HG03095 (cell line): ENCODE measurements at regions not wholly inside any gene's neighbourhood (a gene's known extent, or its start where the extent isn't known, plus 50 kb on each side); places are given as distances from the start of the nearest gene placed in this dataset.

ENCODE experiments used
- ATAC-seq: cut with Tn5 transposase; IDR thresholded peaks from one replicate; pipeline ENCODE4 v1.9.1; 2021; ENCODE audit warnings: moderate library complexity; ENCODE audit not compliant: unreplicated experiment

DNA sequence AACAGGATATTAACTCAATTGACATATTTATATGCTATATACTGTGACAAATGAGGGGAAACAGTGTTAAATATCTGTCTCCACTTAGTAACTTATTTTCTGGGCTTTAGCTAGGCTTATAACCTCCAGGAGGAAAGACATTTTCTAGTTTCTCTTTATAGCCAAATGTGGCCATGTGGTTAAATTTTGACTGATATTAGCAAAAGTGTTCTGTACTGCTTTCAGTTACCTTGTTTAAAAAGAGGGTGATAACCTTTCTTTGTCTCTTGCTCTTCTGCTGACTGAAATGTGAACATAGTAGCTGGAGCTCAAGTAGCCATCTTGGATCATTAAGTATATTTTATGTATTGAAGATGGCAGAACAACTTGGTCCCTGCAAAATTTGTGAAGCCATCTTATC lies 253.7 kb downstream of the PDHA2 start:
- ATAC-seq: no peak

DNA sequence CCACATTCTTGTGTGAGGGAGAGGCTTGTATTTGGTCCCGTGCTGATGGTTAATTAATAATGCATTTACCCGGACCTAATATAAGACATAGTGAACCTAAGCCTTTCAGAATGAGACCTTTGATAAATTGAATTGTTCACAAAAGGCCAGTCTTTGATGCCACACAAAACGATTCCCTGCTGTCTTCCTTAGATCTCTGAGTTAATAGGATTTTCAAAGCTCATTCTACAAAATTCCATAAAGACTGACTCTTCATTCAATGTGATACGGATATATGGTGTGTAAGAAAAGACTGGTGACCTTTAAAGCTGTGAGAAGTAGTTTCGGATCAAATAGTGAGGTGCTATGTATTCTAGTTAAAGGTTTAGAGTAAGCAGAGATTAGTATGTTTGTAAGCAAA lies 254.3 kb downstream of the PDHA2 start:
- ATAC-seq: no peak

DNA sequence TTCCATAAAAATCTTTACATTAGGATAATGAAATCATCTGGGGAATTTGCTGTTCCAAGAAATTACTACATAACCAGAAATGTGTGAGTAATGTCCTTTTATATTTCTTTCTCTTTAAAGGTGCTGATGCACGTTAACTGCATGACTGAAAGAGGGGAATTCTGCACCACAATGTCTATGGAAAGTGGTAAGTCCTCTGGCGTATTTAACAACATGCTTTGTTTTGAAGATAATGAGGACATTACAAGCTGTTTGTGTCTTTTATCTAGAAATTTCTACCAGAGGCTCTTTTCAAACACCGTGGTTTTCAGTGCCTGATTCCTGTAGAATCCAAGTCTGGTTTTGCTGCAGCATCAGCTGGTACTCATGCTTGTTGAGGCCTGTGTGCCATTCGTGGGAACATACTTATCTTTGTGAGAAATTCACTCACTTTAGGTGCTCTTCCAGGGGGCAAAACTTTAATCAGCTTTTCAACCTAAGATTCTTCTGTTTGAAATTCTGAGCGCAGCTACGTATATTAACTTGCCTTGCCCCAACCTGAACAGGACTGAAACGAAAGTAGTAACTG lies 257.2 kb downstream of the PDHA2 start:
- no peak for ATAC-seq

DNA sequence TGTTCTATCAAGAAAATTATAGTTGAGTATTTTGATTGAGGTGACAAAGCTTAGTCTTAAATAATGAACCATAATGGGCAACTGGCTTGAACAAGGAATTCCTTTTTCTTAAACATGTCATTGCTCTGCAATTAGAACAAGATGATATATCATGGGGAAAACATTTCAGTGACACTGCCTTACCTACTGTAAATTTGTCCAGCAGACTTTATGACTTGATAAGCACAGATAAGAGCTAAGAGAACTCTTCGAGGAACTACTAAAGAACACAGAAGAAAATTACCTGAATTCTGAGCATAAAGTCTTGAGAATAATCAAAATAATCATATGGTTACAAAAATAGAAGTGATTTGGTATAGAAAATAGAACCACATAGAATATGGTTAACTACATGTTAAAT lies 257.8 kb downstream of the PDHA2 start:
- no peak for ATAC-seq

DNA sequence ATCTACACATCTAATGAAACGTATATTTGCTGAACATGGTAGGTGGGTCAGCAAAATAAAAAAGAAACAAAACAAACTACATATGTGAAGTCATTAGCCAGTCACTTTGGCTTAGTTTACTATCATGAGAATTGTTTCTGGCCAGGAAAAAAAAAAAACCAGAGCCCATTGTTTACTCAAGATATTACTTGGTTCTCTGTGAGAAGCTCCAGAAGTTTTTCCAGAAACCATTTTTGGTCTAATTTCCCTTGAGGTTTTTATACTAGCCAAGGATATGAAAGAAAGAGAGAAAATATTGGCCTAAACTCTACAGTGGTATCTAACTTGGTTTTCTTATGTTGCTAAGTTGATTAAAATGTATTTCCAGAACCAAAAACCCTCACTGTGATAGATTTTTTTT lies 259.1 kb downstream of the PDHA2 start:
- no peak for ATAC-seq

DNA sequence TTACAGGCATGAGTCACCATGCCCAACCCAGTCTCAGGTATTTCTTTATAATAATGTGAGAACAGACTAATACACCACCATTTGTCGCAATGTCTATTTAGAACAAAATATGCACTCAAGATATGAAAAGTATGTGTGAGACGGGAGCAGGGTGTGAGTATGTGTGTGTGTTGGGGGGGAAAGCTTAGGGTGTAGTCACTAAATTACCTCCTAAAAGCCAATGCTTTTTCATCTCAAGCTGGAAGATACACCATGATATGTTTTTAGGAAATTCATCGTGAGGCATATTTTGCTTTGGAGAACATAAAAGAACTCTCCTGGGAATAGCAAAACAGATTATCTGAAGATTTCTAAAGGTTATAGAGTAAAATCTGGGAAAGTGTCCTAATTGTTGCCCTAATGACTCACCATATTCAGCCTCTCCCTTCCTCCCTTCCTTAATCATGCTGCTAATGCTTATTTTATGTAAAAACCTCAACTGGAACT lies 262.7 kb downstream of the PDHA2 start:
- ATAC-seq: no peak

DNA sequence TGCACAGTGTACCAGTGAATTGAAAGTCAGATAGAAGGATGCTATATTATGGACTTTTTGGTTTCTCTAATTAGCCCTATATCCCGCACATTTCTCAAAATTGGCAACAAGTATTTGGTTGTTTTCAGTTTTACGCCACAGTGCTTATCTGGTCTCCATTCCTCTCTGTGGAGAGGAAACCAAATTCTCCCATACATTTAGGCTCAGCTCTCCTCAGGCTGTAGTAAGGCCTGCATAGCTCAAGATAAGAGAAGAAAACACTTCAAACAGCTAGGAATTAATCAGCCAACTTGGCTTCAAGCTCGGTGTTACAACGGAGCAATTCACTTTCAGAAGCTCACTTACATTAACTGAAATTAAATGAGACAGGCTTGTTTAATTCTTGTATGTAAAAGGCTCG lies 263.2 kb downstream of the PDHA2 start:
- no peak for ATAC-seq

DNA sequence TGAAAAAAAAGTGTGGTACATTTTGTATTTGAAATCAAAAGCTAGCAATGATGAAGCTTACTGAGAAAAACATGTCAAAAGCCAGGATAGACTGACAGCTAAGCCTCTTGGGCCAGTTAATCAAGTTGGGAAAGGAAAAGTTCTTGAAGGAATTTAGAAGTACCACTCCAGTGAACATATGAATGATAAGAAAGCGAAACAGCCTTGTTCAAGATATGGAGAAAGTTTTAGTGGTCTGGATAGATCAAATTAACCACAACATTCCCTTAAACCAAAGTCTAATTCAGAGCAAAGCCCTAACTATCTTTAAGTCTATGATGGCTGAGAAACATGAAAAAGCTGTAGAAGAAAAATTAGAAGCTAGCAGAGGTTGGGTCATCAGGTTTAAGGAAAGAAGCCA lies 268.3 kb downstream of the PDHA2 start:
- ATAC-seq: no peak

DNA sequence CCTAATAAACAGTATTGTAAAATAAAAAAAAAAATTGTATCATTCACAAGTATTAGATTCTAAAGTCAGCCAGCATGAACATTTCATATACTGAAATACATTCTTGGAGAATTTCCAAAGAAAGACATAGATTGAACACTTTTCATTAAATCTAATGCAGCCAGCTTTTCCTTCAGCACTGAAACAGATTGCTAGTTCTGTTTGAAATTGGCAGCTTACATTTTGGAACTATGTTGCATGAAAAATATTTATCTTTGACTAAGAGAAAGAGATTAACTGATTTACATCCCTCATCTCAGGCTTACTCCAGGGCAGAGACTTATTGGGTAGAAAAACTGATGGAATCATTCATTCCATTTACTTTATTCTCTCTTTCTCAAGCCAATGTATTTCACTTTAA lies 272.7 kb downstream of the PDHA2 start:
- no peak for ATAC-seq

DNA sequence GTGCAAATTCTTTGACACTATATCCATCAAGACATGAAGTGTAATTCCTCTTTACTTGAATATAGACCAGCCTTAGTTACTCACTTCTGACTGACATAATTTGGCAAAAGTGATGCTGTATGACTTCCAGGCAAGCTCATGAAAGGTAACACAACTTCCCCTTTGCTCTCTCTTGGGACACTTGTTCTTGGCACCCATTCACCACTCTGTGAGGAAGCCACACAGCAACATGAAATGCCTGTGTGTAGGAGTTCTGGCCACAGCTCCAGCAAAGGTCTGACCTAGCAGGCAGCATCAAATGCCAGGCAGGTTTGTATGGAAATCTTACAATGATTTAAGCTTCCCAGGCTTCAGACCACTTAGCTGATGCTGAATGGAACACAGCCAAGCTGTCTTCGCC lies 280.3 kb downstream of the PDHA2 start:
- no peak for ATAC-seq

DNA sequence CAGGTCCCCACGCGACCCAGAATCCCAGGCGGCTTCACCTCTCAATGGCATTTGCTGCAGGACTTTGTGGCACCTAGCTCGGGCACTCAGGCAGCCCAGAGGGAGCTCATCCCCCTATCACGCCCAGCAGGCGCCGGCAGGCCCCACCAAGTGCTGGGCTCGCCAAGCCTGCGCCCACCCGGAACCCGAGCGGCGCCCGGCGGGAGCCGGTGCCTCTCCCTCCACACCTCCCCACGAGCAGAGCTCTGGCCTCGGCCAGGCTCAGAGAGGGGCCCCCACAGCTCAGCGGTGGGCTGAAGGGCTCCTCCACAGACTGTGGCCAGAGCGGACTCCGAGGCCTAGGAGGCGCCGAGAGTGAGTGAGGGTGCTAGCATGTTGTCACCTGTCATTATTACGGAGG lies 286.3 kb downstream of the PDHA2 start:
- ATAC-seq: no peak

DNA sequence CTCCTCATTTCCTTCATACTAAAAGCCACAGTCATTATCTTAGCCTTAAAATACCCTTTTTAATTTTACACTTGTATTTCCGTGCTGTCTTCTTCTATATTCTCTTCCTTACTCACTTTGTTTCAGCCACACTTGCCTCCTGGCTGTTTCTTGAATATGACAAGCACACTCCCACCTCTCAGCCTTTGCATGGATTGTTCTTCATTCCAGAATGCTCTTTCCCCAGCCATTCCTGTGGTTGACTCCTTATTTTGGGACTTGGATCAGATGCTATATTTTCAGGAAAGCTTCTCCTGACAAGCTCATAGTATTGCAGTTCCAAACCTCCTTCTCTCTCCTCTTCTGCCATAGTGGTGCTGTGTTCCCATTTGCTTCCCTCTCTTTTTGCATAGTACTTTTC lies 291.3 kb downstream of the PDHA2 start:
- no peak for ATAC-seq

DNA sequence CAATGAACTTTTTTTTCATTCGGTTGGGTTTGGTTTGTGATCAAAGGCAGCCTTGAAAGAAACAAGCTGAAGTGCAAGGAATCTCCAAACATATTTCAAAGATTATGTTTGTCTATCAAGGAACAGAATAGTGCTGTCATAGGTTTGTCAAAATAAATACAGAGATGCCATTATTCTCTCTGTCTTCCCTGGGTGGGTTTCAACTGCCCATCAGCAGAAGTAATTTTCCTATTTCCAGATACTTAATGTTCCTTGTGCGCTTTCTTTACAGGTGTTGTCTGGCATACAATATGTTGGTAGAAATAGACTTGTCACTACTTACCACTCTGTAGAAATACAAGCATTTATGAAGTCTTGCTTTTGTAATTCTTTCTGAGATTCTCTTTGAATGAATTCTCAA lies 294.9 kb downstream of the PDHA2 start:
- ATAC-seq: no peak

DNA sequence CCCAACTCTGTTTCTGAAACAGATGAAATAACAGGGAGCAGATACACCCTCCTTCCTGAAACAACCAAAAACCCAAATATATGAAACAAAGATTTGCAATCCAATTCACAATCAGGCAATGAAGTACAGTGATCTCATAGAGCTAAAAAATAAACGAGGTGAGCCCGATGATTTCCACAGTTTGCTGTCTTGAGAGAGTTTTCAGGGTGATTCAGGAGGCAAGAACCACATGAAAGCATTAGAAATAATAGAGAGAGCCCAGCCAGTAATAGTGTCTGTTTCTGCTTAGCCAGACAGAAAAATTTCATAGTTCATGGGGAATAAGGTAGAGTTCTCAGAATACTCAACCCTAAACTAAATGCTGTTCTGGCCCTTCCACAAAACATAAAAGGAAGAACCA lies 296.2 kb downstream of the PDHA2 start:
- ATAC-seq: no peak

DNA sequence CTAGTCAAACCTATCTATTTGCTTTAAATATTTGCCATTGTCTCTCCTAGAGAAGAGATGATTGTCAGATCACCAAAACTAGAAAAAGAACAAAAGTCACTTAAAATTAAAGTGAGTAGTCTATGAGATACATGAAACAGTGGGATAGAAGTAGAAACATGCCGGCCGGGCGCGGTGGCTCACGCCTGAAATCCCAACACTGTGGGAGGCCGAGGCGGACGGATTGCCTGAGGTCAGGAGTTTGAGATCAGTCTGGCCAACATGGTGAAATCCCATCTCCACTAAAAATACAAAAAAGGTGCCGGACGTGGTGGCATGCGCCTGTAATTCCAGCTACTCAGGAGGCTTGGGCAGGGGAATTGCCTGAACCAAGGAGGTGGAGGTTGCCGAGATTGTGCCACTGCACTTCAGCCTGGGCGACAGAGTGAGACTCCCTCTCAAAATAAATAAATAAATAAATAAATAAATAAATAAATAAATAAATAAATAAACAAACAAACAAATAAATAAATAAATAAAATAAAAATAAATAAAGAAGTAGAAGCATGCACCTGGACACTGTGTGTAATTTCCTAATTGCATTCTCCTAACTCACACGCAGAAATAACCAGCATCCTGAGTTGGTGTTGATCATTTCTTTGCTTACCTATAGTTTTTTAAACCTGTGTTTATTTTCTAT lies 299.5 kb downstream of the PDHA2 start:
- no peak for ATAC-seq

DNA sequence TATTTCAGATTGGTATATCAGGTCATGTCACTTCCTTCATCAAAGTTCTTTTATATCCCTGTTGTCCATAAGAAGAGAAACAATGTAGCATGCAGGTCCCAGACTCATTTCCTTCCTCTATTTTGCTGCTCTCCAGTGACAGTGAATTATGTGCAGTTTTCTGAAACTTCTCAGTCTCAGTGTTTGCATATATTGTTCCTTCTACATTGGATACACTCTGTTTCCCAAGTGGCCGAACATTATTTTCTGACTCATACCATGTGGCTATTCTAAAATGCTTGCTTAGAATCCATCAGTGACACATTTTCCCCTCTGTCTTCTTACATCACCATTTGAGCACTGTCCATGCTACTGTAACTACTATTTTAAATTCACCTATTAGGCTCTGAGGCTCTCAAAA lies 305.7 kb downstream of the PDHA2 start:
- ATAC-seq: no peak

DNA sequence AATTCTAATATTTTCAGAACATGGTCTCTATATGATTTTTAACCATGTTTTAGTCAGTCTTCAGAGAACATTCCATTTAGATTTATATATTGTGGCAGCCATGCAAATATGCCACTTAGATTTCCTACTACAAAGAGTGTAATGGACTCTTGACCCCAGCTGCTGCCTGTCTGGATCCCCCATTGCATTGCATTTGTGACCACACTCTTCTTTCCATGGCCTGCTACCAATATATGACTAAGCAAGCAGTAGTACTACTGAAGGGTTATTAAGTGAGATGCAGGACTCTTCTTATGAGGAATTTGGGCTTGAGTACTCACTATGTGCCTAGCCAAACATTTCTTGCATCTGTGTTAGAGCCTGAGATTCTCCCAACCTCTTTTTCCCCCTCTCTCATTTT lies 306.8 kb downstream of the PDHA2 start:
- no peak for ATAC-seq

DNA sequence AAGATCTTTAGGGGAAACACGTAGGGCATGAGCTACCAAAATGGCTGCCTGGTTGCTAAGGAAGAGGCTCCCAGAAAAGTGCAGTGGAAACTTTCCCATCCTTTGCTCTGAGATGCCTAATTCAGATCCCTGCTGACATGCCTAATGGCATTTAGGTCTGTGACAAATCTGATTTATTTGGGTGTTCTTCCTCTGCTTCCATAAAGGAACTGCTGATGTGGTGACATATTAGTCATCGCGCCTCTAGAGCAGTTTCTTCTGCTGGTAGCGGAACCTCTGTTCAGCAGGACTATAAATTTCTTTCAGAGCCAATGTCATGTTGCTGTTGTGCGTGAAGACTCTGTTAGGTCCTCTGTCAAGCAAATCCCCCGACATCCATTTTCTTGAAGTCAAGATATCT lies 310.0 kb downstream of the PDHA2 start:
- ATAC-seq: no peak

DNA sequence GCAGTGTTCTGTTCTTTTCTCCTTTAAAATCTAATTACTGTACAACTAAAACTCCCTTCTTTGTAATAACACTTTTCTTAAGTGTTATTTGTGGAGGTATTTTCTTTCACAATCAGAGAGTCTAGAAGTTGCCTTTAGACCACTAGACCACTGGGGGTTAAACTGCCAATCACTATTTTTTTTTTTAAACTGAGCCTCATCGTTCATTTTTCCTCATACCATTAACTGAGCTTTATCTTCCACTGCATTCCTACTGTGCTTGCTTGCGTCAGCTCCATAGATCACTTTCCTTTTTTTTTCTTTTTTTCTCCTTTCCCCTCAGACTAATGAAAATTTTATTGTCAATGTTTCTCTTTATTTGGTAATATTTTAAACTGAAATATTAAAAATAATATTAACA lies 310.6 kb downstream of the PDHA2 start:
- ATAC-seq: no peak

DNA sequence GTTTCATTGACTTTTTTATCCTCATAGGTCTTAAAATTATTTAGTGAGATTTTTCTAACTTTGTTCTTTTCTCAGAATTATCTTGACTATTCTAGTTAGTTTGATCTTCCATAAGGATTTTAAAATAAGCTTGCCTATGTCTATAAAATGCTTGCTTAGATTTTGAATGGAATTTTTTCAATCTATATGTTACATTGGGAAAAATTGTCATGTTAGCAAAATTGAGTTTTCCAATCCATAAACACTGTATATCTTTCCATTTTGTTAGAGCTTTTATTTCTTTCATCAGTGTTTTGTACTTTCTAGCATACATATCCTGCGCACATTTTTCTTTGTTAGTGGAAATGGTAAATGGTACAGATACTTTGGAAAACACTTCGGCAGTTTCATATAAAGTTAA lies 312.9 kb downstream of the PDHA2 start:
- no peak for ATAC-seq

DNA sequence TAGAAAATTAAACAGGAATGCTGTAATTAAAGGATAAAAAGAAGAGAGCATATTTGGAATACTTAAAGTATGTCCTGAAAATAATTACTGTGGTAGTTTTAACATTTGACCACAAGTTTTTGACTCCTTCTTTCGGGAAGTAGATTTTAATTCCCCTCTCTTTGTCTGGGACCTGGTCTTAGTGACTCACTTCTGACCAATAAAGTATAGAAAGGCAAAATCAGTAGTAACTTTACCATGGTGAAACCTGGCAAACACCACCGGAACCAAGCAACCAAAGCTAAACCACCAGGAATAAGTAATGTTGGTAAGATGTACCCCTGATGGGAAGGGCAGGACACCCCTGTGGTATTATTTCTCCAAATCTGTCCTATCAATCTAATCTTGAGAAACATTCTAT lies 314.8 kb downstream of the PDHA2 start:
- ATAC-seq: no peak

DNA sequence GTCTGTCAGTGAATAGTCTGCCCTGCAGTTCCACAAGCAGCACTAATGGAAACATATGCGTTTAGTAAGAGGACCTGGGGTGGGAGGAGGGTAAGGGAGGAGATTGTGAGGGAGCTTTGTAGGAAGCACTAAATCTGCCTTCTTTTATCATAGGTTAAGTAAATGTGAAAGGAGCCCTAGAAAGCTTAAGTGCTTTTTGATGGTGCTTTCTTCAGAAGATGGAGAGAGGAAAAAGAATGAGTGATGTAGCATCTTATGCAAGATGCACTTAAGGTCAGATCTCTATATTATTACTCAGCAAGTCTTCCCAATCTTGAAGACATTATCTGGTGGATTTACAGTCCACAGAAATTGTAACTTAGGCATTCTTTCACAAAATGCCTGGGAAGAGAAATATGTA lies 322.7 kb downstream of the PDHA2 start:
- ATAC-seq: no peak

DNA sequence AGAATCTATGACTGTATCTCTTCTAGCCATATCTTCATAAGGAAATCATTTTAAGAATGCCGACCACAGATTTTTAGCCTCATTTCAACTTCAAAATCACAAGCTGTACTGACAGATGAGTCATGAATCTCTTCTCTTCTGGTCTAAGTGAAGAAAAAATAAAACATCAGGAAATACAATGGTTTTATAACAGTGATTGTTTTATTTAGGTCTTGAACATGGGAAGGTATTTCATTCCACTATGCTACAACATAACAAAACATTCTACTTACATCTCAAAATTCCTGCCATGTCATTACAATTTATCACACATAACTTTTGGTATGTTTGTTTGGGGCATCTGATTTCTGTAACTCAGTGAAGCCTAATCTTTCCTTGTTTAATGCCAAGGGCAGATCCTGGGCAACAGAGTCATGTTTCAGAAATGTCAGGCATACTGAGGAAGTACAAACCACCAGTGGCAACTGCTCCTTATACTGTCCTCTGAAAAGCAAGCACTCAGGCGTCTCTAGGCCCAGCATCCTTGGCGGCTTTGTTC lies 325.0 kb downstream of the PDHA2 start:
- no peak for ATAC-seq
